ENCODE measurements at regions not wholly inside any gene's neighbourhood (a gene's known extent, or its start where the extent isn't known, plus 50 kb on each side); places are given as distances from the start of the nearest gene placed in this dataset.

- TF ChIP-seq CTCF (IDR thresholded peaks at IDR 0.05) (no peak), POLR2AphosphoS5 (IDR thresholded peaks at IDR 0.05) (no peak), EP300 (IDR thresholded peaks at IDR 0.05) (no peak), POLR2A (IDR thresholded peaks at IDR 0.05) (no peak)
Measured at GRCh38 chr18:68507781-68508180, 207.1 kb downstream of the TMX3 start.

All from upper lobe of left lung (tissue), 4 donors.